HG03571 (cell line): ENCODE measurements at regions not wholly inside any gene's neighbourhood (a gene's known extent, or its start where the extent isn't known, plus 50 kb on each side); places are given as distances from the start of the nearest gene placed in this dataset.
"Not testable (repeated sequence)": the region's sequence is repeated elsewhere in the genome, so short reads cannot be mapped to it uniquely, and the experiment has no call there.

Experiments
- ATAC-seq: cut with Tn5 transposase; IDR thresholded peaks from one replicate; pipeline ENCODE4 v1.9.1; 2021; ENCODE audit not compliant: unreplicated experiment

GRCh38 chrY:19541475-19542306, 202.8 kb downstream of the KDM5D start:
- ATAC-seq = peak; percentile 95

GRCh38 chrY:19535697-19536096, 208.8 kb downstream of the KDM5D start:
- ATAC-seq = not testable (repeated sequence)

- no peak for ATAC-seq
These were observed 222.6 kb downstream of the KDM5D start for GRCh38 chrY:19521976-19522375.

- no peak for ATAC-seq
These were observed 241.5 kb downstream of the KDM5D start for GRCh38 chrY:19503092-19503449.

- no peak for ATAC-seq
These were observed 242.1 kb downstream of the KDM5D start for GRCh38 chrY:19502169-19503091.

- no peak for ATAC-seq
These were observed 246.0 kb downstream of the KDM5D start for GRCh38 chrY:19498556-19498955.

- no peak for ATAC-seq
These were observed 257.0 kb downstream of the KDM5D start for GRCh38 chrY:19487494-19487893.

- no peak for ATAC-seq
These were observed 259.5 kb downstream of the KDM5D start for GRCh38 chrY:19484997-19485396.

- ATAC-seq = no peak
These were observed 265.4 kb downstream of the KDM5D start for GRCh38 chrY:19479141-19479540.

GRCh38 chrY:19477959-19478358, 266.6 kb downstream of the KDM5D start:
- no peak for ATAC-seq

- ATAC-seq = no peak
These were observed 278.7 kb downstream of the KDM5D start for GRCh38 chrY:19465809-19466208.

- no peak for ATAC-seq
These were observed 287.6 kb downstream of the KDM5D start for GRCh38 chrY:19456855-19457448.

GRCh38 chrY:19433059-19433458, 311.5 kb downstream of the KDM5D start:
- ATAC-seq = no peak

- no peak for ATAC-seq
These were observed 316.6 kb downstream of the KDM5D start for GRCh38 chrY:19427736-19428518.

GRCh38 chrY:19427191-19427590, 317.3 kb downstream of the KDM5D start:
- not testable (repeated sequence) for ATAC-seq

- ATAC-seq = no peak
These were observed 333.4 kb downstream of the KDM5D start for GRCh38 chrY:19410980-19411766.

- no peak for ATAC-seq
These were observed 338.3 kb downstream of the KDM5D start for GRCh38 chrY:19406246-19406645.

- no peak for ATAC-seq
These were observed 338.9 kb downstream of the KDM5D start for GRCh38 chrY:19405598-19405997.

- no peak for ATAC-seq
These were observed 351.6 kb downstream of the KDM5D start for GRCh38 chrY:19392876-19393275.

- ATAC-seq = no peak
These were observed 352.6 kb downstream of the KDM5D start for GRCh38 chrY:19391922-19392321.
